Kidney tubule cell (primary cell): ENCODE measurements at regions not wholly inside any gene's neighbourhood (a gene's known extent, or its start where the extent isn't known, plus 50 kb on each side); places are given as distances from the start of the nearest gene placed in this dataset.
"Not testable (repeated sequence)": the region's sequence is repeated elsewhere in the genome, so short reads cannot be mapped to it uniquely, and the experiment has no call there.

Experiments used
- DNase-seq: peaks from one replicate; pipeline ENCODE4 v3.0.0-alpha.2; 2018; ENCODE audit warnings: low spot score

DNA sequence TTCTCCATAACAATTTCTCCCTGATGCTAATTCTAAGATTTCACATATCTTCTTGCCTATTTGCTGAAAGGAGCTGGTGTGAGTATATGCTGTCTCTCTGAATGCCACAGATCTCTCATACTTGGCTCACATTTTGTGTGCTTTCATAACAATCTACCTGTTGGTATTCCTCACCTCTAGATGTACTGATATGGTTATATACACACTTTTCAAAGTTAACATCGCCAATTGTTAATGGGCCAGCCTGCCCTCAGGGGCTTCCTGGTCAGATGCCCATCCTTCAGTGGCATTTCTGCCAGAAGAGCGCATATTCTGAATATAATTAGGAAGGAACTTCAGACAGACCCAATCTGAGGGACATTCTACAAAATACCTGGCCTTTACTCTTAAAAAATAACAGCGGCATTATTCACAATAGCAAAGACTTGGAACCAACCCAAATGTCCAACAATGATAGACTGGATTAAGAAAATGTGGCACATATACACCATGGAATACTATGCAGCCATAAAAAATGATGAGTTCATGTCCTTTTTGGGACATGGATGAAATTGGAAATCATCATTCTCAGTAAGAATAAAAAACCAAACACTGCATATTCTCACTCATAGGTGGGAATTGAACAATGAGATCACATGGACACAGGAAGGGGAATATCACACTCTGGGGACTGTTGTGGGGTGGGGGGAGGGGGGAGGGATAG is 123.9 kb upstream of the FAT1 start:
- DNase-seq = not testable (repeated sequence)

DNA sequence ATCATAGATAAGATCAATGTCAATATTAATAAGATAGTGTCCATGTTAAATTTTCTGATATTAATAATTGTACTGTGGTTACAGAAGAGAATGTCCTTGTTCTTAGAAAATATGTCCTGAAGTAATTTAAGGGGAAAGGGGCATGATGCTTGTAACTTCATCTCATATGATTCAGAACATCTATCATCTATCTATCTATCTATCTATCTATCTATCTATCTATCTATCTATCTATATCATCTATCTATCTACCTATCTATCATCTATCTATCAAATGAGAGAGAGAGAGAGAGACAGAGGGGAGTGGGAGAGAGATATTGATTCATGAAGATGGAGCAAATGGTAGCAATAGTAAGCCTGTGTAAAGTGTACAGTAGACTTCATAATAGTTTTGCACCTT is 124.8 kb upstream of the FAT1 start:
- DNase-seq = no peak

DNA sequence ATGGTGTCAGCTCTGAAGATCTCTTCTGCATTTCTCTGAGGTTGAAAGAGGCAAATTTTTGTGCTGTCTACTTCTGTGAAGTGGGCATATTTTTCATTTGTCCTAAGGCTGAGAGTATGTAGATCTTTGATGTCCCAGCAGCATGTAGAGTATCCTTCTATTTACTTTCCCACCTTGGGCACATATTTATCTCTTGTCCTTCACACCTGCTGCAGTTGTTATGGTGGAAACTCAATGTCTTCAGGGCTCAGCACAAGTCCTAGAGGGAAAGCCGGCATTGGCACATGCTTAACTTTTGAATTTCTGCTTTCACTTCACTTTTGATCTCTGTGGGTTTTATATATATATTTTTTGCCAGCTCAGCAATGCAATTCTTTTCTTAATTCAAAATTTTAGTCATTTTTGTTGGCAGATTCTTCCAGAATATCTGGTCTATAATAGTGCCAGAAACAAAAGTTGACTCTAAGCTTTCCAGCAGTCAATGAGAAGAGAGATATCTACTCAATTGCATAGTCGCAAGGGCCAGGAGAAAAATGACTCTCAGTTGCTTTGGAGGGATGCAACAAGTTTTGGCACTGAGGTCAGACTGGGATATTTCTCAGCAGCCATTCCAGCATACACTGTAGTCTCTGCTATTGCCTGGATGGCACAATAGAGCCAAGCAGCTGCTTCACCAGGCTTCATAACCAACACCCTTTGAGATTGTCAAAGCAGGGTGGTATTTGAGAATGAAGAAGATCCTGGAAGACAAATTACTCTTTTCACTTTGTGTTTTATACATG is 127.8 kb upstream of the FAT1 start:
- DNase-seq = no peak

DNA sequence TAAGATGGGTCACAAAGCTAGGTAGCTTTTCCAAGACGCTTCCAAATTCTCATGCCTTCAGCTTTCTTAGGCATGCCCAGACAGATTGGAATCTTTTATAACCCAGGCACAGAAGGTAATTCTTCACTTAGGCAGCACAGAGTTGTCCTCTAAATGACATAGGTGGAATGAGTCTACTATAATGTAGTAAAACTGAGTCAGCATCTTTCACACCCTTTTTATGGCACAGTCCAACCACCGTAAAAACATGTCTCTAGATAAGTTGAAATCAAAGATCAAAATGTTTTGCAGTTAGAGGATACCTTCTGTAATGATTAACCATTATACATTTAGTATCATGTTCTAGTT is 128.4 kb upstream of the FAT1 start:
- no peak for DNase-seq

DNA sequence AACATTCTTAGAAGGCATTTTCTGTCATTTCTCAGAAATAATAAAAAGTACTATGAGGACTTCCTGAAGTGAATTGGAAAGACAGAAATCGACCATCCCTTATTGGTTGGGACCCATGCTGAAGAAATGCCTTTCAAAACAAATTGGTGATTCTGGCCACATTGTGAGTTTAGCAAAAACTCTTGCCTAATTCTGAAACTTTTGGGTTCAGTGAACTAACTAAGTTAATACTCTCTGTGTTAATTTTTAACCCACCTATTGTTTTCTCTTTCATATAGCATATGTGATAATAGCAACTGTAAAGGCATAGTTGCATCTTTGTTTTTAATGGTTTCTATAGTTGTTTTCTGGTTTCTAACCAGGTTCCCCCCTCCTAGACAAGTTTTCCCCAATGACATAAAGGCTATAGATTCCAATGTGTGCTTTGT is 129.3 kb upstream of the FAT1 start:
- peak; percentile 17 for DNase-seq

DNA sequence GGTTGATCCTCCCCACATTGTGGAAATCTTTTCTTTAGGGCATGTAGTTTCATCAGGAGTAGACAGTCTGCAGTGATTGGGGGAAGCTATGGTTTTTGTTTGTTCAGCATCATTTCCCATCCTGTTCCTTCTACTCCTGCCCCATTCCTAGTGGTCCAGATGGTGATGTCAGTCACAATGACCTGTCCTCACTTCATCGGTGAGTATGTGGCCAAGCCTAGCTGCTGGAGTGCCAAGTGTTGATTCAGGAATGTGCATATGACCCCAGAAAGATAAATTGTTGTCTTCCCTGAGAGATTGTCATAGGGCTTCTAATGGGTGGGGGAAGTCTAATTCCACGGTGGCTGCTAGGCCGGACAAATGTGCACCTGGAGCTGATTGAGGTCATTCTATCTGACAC is 130.6 kb upstream of the FAT1 start:
- DNase-seq = peak; percentile 89

DNA sequence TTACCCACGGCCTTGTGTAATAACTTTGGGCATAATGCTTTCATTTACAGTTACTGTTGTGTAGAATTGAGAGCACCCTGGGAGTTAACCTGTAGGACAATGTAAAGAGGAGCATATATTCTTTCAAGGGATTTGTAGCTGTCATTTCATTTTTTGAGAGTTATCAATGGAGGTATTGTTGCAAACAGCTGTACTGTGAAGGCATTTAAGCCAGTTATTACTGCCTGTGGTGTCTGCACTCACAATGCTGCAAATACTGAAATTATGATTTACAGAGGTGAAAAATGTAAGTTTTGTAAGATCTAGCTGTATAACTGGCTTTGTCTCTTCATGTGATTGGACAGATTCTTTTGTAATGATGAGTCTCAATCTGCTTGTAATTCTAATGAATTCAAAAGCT is 131.5 kb upstream of the FAT1 start:
- DNase-seq = no peak

DNA sequence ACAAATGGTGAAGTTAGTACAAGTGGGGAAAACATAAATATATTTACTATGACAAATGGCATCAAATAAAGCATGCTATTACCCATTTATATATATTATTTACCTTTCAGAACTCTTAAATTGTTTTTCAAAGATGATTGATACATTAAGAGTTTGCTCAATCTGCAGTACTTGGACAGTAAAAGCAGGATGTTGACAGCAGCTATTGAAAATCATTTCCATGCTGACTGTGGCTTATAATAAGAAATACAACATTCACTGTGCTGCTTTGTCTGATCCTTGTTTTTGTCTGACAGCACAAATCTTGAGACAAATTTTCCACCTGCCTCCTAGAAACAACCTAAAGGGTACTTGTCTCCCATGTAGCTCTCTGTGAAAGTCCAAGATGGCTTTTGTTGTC is 134.1 kb upstream of the FAT1 start:
- DNase-seq = no peak

DNA sequence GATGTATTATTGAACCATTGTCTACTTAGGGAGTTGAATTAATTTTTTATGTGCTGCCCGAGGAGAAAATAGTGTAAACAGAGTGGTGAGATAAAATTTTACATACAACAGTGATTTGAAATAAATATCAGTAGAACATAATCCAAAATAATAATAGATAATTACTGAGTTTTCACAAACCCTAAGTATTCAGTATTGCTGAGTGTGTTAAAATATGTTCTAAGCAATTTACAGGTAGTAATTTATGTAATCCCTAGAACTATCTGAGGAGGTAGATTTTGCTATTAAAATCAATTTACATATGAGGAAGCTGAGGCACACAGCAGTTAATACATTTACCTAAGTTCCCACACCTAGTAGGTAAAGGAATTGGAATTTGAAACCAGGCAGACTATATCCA is 134.7 kb upstream of the FAT1 start:
- no peak for DNase-seq

DNA sequence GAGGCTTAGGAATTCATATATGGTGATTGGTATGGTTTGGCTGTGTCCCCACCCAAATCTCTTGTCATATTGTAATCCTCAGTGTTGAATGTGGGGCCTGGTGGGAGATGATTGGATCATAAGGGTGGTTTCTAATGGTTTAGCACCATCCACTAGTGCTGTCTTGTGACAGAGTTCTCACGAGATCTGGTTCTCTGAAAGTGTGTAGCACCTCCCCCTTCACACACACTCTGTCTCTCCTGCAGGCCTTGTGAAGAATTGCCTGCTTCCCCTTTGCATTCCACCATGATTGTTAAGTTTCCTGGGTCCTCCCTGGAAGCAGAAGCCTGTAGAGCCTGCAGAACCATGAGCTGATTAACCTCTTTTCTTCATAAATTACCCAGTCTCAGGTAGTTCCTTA is 135.8 kb upstream of the FAT1 start:
- no peak for DNase-seq

DNA sequence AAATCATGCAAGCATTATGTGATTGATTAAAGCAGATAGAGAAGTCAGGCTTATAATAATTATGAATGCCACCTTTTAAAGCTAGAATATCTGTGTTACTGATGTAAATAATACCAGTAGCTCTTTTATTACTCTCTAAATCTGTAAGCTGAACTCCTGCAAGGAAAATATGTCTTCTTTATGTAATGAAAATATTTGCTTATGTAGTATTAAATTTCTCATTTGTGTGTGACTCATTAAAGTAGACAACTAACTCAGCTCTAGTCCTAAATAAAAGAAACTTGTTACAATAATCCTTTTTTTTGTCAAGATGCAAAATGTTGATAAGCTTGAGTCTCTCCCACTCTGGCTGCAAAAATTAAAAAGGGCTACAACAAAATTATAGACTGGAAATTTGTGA is 137.7 kb upstream of the FAT1 start:
- no peak for DNase-seq

DNA sequence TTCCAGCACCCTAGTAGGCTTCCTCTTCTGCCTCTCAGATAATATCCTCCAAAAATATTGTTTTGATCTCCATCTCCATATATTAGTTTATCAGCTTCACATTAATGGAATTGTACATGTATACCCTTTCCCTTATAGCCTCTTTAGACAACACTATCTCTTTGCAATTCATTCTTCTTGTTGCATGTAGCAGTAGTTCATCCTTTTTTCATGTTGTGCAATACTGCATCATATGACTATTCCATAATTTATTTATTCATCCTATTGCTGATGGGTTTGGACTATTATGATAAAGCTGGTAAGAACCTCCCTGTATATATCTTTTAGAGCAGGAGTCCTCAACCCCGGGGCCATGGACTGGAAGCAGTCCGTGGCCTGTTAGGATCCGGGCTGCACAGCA is 148.2 kb upstream of the FAT1 start:
- no peak for DNase-seq

DNA sequence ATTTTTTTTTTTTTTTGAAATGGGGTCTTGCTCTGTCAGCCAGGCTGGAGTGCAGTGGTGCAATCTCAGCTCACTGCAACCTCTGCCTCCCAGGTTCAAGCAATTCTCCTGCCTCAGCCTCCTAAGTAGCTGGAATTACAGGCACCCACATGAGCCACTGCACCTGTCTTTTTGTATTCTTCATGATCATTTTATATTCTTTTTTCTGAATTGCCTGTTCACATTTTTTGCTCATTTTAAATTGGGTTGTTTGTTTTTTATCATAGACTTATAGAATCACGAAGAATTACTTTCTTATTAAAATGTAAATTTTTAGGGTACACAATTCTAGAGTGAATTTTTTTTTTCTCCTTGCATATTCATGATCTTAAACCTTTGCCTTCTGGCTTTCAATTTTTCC is 149.4 kb upstream of the FAT1 start:
- not testable (repeated sequence) for DNase-seq

DNA sequence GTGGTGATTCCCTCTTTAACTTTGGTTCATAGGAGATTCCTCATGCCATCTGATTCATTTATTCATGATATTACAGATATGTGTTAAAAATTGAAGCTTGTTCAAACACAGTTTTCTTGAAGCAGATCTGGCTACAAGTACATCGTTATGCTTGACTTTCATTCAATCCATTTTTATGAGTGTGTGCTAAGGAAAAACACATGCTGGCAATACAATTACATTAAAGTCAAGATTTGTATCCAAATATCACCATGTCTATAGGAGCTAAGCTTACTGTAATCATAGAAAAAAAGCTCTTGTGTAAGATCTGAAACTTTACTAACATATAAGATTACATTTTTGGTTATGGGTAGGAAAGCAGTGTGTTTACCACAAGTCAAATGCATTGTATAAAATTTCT is 151.8 kb upstream of the FAT1 start:
- DNase-seq = no peak

DNA sequence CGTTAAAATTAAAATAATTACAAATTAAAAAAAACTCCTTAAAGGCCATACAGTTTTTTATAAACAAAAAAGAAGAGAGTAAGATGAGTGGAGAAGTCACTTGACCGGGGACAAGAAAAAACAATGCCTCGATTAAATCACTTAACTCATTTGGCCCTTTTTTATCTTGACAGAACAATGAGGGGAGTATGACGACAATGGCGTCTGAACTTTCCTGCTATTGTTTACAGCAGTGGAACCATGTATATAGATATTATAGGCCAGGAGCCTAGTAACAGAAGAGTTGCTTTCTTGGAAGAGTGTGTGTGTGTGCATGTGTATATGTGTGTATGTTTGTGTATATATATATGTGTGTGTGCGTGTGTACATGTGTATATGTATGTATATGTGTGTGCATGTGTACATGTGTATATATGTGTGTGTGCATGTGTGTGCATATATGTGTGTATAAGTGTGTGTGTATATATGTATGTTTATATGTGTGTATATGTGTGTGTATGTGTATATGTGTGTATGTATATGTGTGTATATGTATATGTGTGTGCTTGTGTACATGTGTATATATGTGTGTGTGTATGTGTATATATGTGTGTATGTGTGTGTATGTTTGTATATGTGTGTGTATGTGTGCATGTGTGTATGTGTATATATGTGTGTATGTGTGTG is 153.4 kb upstream of the FAT1 start:
- DNase-seq = no peak

DNA sequence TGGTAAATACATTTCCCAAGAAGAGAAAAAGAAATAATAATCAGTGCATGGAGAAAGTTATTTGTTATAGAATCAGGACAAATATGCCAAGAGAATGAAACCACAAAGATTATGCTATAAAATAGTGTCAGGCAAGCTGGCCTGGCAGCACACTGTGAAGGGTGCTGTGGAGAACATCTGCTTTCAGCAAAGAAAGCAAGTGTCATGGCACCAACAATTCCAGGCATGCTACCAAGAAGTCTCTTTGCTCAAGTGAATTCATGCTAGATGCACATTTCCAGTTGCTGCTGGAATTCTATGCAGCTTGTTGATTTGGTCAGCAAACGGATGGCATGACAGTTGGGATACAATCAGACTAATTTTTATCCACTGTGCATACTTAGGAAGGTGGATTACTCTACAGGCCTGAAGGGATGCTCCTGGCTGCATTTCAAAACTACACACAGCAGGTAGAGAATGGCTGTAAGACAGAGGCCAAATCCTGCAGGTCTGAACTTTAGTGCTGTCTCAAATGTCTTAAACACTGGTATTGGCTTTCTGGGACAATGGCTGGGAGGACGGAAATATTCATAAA is 154.6 kb upstream of the FAT1 start:
- DNase-seq = no peak

DNA sequence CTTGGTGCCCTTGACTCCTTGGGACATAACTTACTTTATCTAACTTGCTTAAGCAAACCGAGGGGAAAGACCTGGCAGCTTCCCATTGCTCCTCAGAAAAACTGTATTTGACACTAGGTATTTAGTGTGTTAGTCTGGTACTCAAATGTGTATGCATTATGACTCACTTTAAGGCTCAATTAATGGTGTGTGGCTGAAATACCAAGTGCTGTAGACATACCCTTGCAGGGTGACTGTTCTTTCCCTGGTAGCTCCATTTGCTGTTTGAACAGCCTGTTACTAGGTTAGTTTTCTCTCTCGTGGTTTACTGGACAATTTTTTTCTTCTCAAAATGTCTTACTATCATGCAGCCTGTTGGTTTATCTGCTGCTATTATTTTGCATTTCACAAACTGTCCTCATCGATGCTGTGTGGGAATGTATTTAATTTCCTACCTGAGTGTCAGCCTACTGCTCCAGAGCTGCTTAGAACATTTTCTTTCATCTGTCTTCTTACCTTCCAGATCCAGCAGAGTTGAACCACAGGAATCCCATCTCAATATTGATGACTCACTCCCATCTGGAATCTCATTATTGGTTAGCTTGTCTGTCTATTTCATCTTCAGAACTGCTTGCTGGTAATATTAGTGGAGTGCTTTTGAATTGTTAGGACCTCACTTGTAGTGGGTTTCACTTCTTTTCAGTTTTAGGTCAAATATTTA is 158.0 kb upstream of the FAT1 start:
- peak; percentile 89 for DNase-seq

DNA sequence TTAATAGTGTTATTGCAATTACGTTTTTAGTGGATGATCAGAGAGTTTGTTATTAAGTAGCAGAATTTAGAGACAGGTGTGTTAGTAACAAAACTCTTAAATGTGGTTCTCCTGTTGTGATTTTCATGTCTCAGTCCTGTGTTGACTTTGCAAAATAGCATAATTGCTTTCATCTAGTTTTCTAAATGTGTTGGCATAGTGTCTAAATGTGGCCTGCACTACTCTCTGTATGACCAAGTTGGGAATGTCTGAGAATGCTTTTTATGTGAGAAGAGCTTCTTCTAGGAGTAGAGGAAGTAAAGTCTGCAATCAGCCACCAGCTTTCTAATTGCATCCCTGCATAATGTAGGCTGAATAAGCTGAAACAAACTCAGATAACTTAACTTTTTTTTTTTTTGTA is 158.6 kb upstream of the FAT1 start:
- no peak for DNase-seq

DNA sequence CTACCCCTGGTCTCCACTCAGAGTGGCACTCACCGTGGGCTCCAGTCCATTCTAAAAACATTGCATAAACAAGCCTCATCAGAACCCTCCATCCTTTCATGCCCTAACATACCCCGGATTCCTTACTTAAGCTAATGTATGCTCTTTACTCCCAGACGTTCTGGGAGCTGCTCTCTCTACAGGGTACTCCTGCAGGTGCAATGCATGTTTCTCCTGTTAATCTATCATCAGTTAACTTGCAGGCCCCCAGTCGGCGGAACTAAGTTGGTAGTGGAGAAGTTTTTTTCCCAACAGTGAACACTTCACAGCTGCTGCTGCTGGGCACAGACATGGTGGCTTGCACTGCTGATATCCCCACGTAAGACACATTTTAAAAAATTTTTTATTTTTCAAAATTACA is 161.6 kb upstream of the FAT1 start:
- DNase-seq = peak; percentile 38

DNA sequence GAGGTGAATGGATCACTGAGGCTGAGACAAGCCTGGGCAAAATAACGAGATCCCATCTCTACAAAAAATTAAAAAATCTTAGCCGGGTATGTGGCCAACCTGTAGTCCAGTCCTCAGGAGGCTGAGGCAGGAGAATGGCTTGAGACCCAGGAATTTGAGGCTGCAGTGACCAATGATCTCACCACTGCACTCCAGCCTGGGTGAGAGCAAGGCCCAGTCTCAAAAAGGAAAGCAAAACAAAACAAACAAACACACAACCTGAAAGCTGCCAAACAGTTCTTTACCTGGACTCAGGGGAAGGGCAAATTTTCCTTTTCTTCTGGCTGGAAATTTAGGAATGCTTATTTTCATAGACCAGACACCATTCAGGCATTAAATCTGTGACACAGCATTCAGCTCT is 163.1 kb upstream of the FAT1 start:
- DNase-seq = no peak

DNA sequence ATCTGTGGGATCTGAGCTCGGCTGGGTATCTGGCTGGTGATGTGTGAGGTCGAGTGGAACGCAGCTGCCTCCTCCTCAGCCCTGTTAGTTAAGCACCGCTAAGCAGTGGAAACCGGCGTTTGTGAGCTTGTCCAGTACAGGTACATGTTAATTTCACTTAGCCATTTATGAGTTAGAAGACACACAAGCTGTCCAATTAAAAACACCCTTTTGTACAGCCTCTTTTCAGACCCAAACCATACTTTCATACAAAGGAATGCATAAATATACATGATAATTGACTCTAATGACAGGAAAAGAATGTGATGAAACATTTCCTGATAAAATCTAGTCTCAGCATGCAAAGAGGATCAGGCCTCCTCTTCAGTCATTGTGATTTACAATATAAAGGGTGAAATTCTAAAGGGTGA is 163.6 kb upstream of the FAT1 start:
- peak; percentile 72 for DNase-seq

DNA sequence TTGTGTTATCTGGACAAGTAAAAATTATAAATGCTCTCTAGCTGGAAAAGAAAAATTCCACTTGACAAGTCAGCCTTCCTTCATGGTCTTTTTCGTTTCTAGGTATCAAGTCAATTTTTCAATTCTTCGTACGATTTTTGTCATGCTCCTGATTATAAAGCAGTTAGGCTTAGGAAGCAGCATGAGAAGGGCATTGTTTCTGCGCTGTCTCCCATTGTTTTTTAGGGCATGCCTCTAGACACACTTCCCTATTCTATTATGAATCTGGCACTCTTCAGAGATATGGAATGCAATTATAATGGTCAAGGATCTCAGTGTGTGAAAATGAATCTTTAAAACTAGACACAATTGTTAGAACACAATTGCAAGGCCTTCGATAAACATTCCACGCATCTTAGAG is 164.1 kb upstream of the FAT1 start:
- DNase-seq = no peak
